Prostate gland (tissue), 2 donors: ENCODE measurements at regions not wholly inside any gene's neighbourhood (a gene's known extent, or its start where the extent isn't known, plus 50 kb on each side); places are given as distances from the start of the nearest gene placed in this dataset.

Experiments
- POLR2A ChIP-seq: fragments of 450-650 bp; IDR thresholded peaks from one replicate; pipeline ENCODE4 v1.6.1; 2016; ENCODE audit warnings: antibody characterized with exemption, mild to moderate bottlenecking
- POLR2AphosphoS5 ChIP-seq: sonication (generic); formaldehyde crosslinking; IDR thresholded peaks from one replicate; pipeline ENCODE4 v1.6.1; 2017; ENCODE audit warnings: antibody characterized with exemption
- TF ChIP-seq, protein P1 (sequence below), 4 experiments: fragments of 200-600 bp in 2 of 4; fragments of 450-650 bp in 2 of 4; sonication (generic) in 2 of 4; IDR thresholded peaks; 1 replicate in 3 of 4; 2 replicates in 1 of 4; pipeline ENCODE4 v1.5.1; 2016 to 2019; ENCODE audit warnings: antibody characterized with exemption in 4 of 4, mild to moderate bottlenecking in 2 of 4, moderate library complexity in 2 of 4

- TF ChIP-seq POLR2A: no peak
- TF ChIP-seq, protein P1, sequence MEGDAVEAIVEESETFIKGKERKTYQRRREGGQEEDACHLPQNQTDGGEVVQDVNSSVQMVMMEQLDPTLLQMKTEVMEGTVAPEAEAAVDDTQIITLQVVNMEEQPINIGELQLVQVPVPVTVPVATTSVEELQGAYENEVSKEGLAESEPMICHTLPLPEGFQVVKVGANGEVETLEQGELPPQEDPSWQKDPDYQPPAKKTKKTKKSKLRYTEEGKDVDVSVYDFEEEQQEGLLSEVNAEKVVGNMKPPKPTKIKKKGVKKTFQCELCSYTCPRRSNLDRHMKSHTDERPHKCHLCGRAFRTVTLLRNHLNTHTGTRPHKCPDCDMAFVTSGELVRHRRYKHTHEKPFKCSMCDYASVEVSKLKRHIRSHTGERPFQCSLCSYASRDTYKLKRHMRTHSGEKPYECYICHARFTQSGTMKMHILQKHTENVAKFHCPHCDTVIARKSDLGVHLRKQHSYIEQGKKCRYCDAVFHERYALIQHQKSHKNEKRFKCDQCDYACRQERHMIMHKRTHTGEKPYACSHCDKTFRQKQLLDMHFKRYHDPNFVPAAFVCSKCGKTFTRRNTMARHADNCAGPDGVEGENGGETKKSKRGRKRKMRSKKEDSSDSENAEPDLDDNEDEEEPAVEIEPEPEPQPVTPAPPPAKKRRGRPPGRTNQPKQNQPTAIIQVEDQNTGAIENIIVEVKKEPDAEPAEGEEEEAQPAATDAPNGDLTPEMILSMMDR (IDR thresholded peaks at IDR 0.05): no peak
- TF ChIP-seq POLR2AphosphoS5: no peak
Observed at GRCh38 chr2:81355436-81355835, 1050.9 kb upstream of the LRRTM1 start.
